Central memory CD8-positive, alpha-beta T cell (primary cell): ENCODE measurements at regions not wholly inside any gene's neighbourhood (a gene's known extent, or its start where the extent isn't known, plus 50 kb on each side); places are given as distances from the start of the nearest gene placed in this dataset.

Experiments
- ATAC-seq: fragments of 150-1000 bp; cut with Tn5 transposase; replicated peaks from 2 replicates; pipeline ENCODE4 v1.10.0; 2022; ENCODE audit warnings: mild to moderate bottlenecking, moderate FRiP score, moderate number of reproducible peaks; ENCODE audit not compliant: poor library complexity, severe bottlenecking; ENCODE audit errors: extremely low read depth
- DNase-seq, 2 donors: peaks; one replicate each; pipeline ENCODE4 v3.0.0; 2021; ENCODE audit warnings: low spot score in 2 of 2
- H3K27ac Mint-ChIP-seq: one replicate; pipeline ENCODE4 v1.8.0; 2022; ENCODE audit warnings: low read depth, mild to moderate bottlenecking, moderate library complexity, mixed read lengths
- H3K27me3 Mint-ChIP-seq: one replicate; pipeline ENCODE4 v1.8.0; 2022; ENCODE audit warnings: mixed read lengths
- H3K36me3 Mint-ChIP-seq: one replicate; pipeline ENCODE4 v1.8.0; 2022; ENCODE audit warnings: mild to moderate bottlenecking, moderate library complexity, mixed read lengths; ENCODE audit not compliant: insufficient read depth
- H3K4me1 Mint-ChIP-seq: one replicate; pipeline ENCODE4 v1.8.0; 2022; ENCODE audit warnings: mixed read lengths
- H3K4me3 Mint-ChIP-seq: one replicate; pipeline ENCODE4 v1.8.0; 2022; ENCODE audit warnings: mild to moderate bottlenecking, moderate library complexity, mixed read lengths
- H3K9me3 Mint-ChIP-seq: one replicate; pipeline ENCODE4 v1.8.0; 2022; ENCODE audit warnings: mixed read lengths

DNA sequence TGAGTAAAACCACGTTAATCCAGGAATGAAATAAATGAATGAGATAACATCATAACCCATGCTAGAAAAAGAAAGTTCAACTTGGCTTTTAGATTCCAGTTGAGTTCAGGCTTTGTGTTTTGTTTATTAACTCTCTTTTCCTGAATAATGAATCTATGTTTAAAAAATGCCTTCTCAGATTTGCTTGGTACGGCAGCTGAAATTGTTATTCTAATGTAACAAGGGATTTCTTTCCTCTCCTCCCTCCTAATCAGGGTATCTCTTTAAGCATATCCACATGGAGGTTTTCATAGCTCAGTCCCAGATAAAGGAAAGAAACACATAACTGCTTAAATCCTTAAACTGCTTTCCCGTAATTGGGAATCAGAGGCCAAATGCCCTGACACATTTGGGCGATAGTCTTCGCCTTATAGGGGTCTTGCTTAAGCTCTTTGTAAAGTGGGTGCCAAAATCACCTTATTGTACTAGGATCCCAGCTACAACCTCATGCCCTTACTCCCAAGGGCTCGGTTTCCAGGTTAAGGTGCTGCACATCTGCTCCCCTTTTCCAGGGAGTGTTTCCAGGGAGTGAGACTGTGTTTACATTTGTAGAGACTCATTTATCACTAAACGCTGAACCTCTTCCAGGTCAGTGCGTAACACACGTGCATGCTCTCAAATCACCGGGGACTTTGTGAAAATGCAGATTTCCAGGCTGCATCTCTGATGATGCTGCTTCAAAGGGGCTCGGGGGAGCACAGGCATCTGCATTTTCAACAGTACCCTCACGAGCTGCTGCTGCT is 142.8 kb upstream of the FOXF1 start:
- no peak for ATAC-seq
- no peak overlapping the region for H3K27ac Mint-ChIP-seq
- H3K9me3 Mint-ChIP-seq: no peaks in the 10 kb centered on the region
- no peak overlapping the region for H3K4me3 Mint-ChIP-seq
- no peaks in the 10 kb centered on the region for H3K36me3 Mint-ChIP-seq
- no peaks in the 10 kb centered on the region for H3K4me1 Mint-ChIP-seq
- peaks cover 49% of the 10 kb centered on the region for H3K27me3 Mint-ChIP-seq
- no peak for DNase-seq

DNA sequence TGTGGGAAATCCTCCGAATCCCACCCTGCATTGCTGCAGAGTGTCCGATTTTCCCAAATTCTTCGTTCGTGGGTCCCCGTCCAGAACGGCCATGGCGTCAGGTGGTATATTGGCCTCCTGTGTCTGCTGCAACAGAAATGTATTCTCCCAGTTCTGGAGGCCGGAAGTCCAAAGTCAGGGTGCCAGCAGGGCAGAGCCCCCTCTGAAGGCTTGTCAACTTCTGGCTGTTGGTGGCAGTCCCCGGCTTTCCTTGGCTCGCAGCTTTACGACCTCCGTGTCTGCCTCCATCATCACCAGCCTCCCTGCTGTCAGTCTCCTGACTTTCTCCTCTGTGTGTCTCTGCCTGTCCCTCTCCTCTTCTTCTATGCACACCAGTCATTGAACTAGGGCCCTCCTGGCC is 142.1 kb upstream of the FOXF1 start:
- no peaks in the 10 kb centered on the region for H3K4me1 Mint-ChIP-seq
- no peaks in the 10 kb centered on the region for H3K36me3 Mint-ChIP-seq
- DNase-seq: no peak
- H3K4me3 Mint-ChIP-seq: no peak overlapping the region
- H3K9me3 Mint-ChIP-seq: no peaks in the 10 kb centered on the region
- ATAC-seq: no peak
- peaks cover 51% of the 10 kb centered on the region for H3K27me3 Mint-ChIP-seq
- H3K27ac Mint-ChIP-seq: no peak overlapping the region

DNA sequence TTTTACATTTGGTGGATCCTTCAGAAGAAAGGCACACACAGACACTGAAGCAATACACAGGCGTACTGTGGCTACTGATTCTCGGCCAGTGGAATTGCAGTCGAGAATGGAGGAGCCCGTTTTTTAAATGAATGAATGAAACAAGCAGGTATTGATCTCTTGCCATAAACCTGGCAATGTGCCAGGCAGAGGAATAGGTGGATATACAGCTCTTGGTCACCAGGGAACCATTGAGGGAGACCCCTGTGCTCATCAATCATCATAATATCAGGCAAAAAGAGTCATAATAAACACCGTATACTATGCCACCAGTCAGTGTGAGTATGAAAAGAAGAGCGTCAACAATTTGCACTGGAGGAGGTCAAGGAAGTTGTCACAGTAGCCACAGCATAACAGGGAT is 140.3 kb upstream of the FOXF1 start:
- H3K9me3 Mint-ChIP-seq: no peaks in the 10 kb centered on the region
- H3K27me3 Mint-ChIP-seq: peaks cover 53% of the 10 kb centered on the region
- no peak overlapping the region for H3K27ac Mint-ChIP-seq
- no peaks in the 10 kb centered on the region for H3K4me1 Mint-ChIP-seq
- H3K4me3 Mint-ChIP-seq: no peak overlapping the region
- DNase-seq (no peak), ATAC-seq (no peak)
- H3K36me3 Mint-ChIP-seq: no peaks in the 10 kb centered on the region

DNA sequence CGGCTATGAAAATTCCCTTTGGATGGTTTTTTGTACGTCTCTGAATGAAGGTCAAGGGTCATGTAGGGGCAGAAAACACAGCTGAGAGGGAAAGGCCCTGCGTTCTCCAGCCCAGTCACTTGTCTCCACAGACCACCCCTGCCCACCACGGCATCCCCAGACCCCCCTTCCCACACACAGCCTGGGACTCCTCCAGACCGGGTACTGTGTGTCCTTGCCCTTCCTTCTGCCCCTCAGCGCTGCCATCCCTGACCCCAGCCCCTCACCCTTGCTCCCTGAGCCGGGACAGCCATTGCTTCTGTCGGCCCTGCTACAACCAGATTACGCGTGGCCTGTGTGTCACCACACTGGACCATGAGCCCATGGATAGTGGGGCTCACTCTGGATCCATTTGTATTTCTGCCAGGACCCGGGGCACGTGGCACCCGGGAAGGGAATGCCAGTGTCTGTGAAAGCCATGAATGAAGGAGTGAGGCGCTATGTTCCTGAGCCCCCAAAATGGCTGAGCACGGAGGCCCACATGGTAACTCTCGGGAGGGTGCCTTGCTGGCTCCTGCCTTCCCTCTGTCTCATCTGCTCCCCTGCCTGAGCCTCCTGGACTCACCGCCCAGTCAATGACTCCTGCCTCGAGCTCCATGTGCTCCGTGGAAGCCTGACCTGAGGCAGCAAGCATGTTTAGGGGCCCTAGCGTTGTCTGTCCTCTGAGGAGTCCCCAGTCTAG is 139.1 kb upstream of the FOXF1 start:
- ATAC-seq: no peak
- no peak overlapping the region for H3K4me3 Mint-ChIP-seq
- DNase-seq: no peak
- H3K36me3 Mint-ChIP-seq: peaks cover 2% of the 10 kb centered on the region
- no peaks in the 10 kb centered on the region for H3K4me1 Mint-ChIP-seq
- peaks cover 57% of the 10 kb centered on the region for H3K27me3 Mint-ChIP-seq
- no peaks in the 10 kb centered on the region for H3K9me3 Mint-ChIP-seq
- H3K27ac Mint-ChIP-seq: no peak overlapping the region

DNA sequence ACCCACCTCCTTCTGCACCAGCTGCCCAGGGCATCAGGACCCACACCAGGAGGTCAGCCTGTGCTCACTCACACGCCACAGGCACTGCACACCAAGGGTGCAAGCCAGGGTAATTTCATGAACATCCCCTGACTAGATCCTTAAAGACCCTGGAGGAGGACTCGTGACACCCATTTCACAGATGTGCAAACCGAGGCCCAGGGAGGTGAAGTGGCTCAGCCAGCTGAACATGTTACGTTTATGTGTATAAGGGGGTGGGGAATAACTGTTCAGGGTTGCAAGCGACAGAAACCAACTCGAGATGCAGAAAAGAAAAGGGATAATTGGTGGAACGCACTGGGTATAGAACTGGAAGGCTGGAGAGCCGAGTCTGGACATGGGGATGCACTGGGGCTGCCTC is 138.1 kb upstream of the FOXF1 start:
- no peak for ATAC-seq
- H3K9me3 Mint-ChIP-seq: no peaks in the 10 kb centered on the region

DNA sequence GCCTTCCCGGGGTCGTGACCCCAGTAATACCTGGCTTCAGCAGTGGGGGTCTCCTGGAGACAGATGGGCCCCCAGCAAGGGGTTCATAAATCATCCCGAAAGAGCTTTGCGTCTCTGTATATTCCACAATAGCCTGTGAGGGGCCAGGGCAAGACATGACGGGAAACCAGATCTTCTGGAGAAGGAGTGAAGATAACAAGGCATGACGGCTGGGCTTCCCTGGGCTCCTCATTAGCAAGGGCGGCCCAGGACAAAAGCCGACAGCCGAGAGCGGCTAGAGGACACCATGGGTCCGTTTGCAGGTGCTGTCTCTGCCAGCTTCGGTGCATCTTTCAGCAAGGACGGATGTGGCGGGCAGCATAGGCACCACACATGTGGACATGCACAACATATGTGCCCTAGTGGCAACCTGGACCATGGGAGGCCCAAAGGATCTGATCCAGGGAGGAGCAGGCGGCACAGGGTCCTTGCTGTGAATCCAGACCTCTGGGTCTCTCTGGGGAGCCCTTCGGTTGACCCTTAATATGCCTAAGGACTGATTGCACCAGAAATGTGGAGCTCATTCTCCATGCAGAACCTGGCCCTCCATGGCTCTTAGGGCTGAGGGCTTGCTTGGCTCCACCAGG is 136.9 kb upstream of the FOXF1 start:
- Mint-ChIP-seq H3K36me3 (peaks cover 2% of the 10 kb centered on the region), H3K27ac (no peak overlapping the region), H3K4me3 (no peak overlapping the region), H3K27me3 (peaks cover 57% of the 10 kb centered on the region), H3K4me1 (no peaks in the 10 kb centered on the region), H3K9me3 (no peaks in the 10 kb centered on the region)
- DNase-seq (no peak), ATAC-seq (no peak)

More for the DNA sequence above, 138.1 kb upstream of the FOXF1 start:
- H3K27ac Mint-ChIP-seq: no peak overlapping the region
- no peak overlapping the region for H3K4me3 Mint-ChIP-seq
- no peaks in the 10 kb centered on the region for H3K4me1 Mint-ChIP-seq
- DNase-seq: no peak
- peaks cover 57% of the 10 kb centered on the region for H3K27me3 Mint-ChIP-seq
- peaks cover 2% of the 10 kb centered on the region for H3K36me3 Mint-ChIP-seq

DNA sequence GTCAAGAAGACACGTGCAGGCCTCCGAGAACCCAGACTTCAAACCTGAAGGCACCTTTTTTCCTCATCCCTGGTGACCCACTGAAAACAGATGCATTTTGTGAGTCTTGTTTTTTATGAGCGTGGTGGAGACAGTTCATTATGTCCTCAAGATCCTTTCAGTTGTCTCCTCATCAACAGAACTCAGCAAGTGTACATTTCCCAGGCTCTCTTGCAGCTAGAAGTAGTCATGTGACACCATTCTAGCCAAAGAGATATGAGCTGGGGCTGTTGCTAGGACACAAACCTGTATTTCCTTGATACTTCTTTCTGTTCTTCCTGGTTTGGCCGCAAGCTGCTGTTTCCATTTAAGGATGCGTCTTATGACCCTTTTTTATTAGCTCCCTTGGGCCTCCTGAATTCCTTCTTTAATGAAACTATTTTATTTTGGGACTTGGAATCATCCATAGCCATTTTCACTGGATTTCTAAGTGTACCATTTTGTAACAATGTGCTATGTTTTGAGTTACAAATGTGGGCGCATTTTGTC is 135.7 kb upstream of the FOXF1 start:
- ATAC-seq: no peak
- H3K4me3 Mint-ChIP-seq: no peak overlapping the region
- no peak for DNase-seq
- H3K9me3 Mint-ChIP-seq: no peaks in the 10 kb centered on the region
- peaks cover 2% of the 10 kb centered on the region for H3K36me3 Mint-ChIP-seq
- H3K27ac Mint-ChIP-seq: no peak overlapping the region
- peaks cover 57% of the 10 kb centered on the region for H3K27me3 Mint-ChIP-seq
- H3K4me1 Mint-ChIP-seq: no peaks in the 10 kb centered on the region

DNA sequence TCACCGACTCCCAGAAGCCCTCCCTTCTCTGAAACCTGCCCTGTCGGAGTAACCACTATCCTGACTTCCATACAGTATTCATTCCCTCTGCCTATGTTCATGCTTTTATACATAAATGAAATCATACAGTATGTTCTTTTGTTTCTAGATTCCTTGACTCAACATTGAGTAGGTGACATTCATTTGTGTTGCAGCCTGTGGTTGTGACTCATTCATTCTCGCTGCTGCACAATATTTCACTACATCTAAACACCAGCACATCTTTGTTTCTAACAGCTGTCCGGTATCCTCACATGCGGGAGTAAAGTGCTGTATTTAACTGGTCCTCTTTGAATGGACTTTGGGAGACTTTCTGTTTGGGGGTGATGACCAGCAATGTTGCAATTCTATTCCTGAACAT is 135.0 kb upstream of the FOXF1 start:
- ATAC-seq (no peak), DNase-seq (no peak)
- H3K4me1 Mint-ChIP-seq: no peaks in the 10 kb centered on the region
- no peak overlapping the region for H3K4me3 Mint-ChIP-seq
- H3K36me3 Mint-ChIP-seq: peaks cover 2% of the 10 kb centered on the region
- H3K27me3 Mint-ChIP-seq: peaks cover 50% of the 10 kb centered on the region
- no peak overlapping the region for H3K27ac Mint-ChIP-seq
- H3K9me3 Mint-ChIP-seq: no peaks in the 10 kb centered on the region

DNA sequence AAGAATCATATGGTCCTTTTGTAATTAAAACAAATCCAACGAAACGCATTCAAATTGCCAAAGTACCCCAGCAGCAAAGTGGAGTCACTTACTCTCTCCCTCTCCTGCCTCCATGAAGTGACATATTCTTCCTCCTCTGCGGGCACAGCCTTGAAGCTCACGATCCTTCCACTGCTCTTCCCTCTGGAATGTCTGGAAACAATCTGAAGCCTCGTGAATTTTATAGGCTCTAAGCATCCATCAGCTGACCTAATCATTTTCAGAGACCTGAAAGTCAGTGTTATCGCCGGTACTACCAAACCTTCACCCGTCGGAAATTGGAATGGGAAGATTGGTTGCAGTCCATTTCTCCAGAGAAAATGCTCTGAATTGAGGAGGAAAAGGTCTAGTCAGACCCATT is 134.5 kb upstream of the FOXF1 start:
- no peak for DNase-seq
- peaks cover 2% of the 10 kb centered on the region for H3K36me3 Mint-ChIP-seq
- no peaks in the 10 kb centered on the region for H3K9me3 Mint-ChIP-seq
- no peak overlapping the region for H3K27ac Mint-ChIP-seq
- peaks cover 47% of the 10 kb centered on the region for H3K27me3 Mint-ChIP-seq
- ATAC-seq: no peak
- no peak overlapping the region for H3K4me3 Mint-ChIP-seq
- no peaks in the 10 kb centered on the region for H3K4me1 Mint-ChIP-seq

DNA sequence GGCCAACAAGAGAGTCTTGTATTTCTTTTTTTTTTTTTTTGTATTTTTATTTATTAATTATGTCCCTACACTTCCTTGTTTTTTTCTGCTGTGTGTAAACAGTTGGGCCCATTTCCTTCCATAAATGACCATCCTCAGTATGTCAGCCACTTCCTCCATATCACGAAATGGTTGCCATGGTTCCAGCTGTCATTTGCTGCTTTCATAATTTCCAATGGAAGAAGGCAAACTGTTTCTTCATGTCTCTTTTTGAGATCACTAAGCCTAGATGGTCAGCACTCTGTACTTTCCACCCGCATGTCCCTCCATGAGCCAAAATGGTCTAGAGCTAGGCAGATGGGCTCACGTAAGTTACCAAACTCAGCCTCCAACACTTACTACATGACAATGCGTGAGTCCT is 133.5 kb upstream of the FOXF1 start:
- Mint-ChIP-seq H3K27me3 (peaks cover 47% of the 10 kb centered on the region), H3K27ac (no peak overlapping the region), H3K9me3 (no peaks in the 10 kb centered on the region), H3K4me3 (no peak overlapping the region), H3K4me1 (no peaks in the 10 kb centered on the region), H3K36me3 (peaks cover 2% of the 10 kb centered on the region)
- ATAC-seq: no peak
- DNase-seq: no peak

DNA sequence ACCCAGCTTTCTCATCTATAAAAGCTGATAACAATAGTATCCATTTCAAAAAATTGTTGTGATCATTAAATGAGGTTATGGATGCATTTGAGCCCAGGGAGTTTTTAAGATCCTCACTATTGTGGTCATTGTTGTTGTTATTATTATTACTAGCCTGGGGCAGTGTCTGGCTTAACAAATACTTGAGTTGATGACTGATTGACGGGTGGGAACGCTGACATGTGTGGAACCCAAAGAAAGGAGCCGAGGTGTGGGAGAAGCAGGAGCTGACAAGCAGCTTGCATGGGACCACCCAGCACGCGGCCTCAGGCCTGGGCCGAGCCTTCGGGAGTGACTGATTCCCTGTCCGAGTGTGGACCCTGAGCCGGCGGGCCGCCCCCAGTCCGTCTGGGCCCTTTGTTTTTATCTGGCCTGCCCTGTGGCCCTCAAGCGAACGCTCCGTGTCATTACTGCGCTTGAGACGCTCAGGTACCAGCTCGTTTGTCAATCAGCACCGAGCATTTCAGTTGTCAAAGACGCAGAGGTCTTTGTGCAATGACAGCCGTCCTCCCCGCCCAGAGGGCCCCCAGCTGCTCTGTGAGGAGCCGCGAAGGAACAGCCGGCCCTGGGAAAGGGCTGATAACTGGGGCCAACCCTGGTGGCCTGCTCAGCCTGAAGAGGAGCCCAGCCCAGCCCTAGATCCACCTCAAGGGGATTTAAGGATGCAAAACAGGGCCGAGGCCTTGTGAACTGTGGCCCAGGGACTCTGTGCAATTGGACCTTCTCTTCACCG is 132.9 kb upstream of the FOXF1 start:
- H3K4me1 Mint-ChIP-seq: no peaks in the 10 kb centered on the region
- H3K4me3 Mint-ChIP-seq: no peak overlapping the region
- H3K27ac Mint-ChIP-seq: no peak overlapping the region
- no peaks in the 10 kb centered on the region for H3K9me3 Mint-ChIP-seq
- peaks cover 45% of the 10 kb centered on the region for H3K27me3 Mint-ChIP-seq
- DNase-seq (no peak), ATAC-seq (no peak)
- H3K36me3 Mint-ChIP-seq: peaks cover 2% of the 10 kb centered on the region

DNA sequence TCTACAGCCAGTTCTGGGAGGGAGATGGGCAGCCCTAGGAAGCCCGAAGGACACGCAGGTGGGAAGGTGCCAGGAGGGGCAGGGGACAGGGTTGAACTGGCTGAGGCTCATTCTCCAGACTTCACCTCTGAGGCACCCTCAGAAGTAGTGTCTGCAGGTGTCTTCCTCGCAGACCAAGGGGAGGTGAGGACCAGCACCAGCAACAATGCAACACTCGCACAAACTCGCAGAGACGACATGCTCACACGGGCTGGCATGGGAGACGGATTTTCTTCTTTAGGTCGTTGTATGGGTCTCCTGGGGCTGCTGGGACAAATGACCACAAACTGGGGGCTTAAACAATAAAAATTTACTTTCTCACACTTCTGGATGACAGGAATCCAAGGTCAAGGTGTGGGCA is 132.2 kb upstream of the FOXF1 start:
- no peak overlapping the region for H3K27ac Mint-ChIP-seq
- H3K36me3 Mint-ChIP-seq: peaks cover 2% of the 10 kb centered on the region
- DNase-seq (no peak), ATAC-seq (no peak)
- no peak overlapping the region for H3K4me3 Mint-ChIP-seq
- H3K9me3 Mint-ChIP-seq: no peaks in the 10 kb centered on the region
- no peaks in the 10 kb centered on the region for H3K4me1 Mint-ChIP-seq
- H3K27me3 Mint-ChIP-seq: peaks cover 45% of the 10 kb centered on the region
